Esophagus squamous epithelium (tissue), 4 donors: ENCODE measurements at regions not wholly inside any gene's neighbourhood (a gene's known extent, or its start where the extent isn't known, plus 50 kb on each side); places are given as distances from the start of the nearest gene placed in this dataset.

Experiments
- POLR2A ChIP-seq, 4 donors: fragments of 450-650 bp; IDR thresholded peaks; one replicate each; pipeline ENCODE4 v1.6.1; 2017; ENCODE audit warnings: antibody characterized with exemption in 4 of 4, mild to moderate bottlenecking in 4 of 4, moderate library complexity in 3 of 4
- TF ChIP-seq, protein P1 (sequence below), 6 experiments: fragments of 450-650 bp in 4 of 6; fragments of 200-600 bp in 2 of 6; sonication (generic) in 2 of 6; IDR thresholded peaks; one replicate each; pipeline ENCODE4 v1.5.1; 2016 to 2019; ENCODE audit warnings: antibody characterized with exemption in 6 of 6, mild to moderate bottlenecking in 4 of 6, moderate library complexity in 4 of 6

DNA sequence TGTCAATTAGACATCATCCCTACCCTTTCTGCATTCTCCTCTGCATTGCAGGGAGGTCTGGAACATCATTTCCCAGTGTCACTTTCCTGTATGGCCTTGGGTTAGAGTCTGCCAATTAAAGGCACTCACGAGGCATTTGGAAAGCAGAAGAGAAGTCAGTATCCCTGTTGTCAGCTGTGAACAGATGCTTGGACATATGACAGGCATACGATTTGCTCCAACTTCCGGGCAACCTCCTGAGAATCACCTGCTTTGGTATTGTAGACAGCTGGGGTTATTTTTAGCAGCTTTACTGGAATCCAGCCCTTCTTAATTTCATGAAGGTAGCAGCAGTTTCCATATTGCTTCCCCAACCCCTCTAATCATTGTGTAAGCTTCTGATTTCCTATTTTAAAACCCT is 88.7 kb upstream of the DHRS4 start:
- no peak for TF ChIP-seq POLR2A (IDR thresholded peaks at IDR 0.05)
- TF ChIP-seq, protein P1, sequence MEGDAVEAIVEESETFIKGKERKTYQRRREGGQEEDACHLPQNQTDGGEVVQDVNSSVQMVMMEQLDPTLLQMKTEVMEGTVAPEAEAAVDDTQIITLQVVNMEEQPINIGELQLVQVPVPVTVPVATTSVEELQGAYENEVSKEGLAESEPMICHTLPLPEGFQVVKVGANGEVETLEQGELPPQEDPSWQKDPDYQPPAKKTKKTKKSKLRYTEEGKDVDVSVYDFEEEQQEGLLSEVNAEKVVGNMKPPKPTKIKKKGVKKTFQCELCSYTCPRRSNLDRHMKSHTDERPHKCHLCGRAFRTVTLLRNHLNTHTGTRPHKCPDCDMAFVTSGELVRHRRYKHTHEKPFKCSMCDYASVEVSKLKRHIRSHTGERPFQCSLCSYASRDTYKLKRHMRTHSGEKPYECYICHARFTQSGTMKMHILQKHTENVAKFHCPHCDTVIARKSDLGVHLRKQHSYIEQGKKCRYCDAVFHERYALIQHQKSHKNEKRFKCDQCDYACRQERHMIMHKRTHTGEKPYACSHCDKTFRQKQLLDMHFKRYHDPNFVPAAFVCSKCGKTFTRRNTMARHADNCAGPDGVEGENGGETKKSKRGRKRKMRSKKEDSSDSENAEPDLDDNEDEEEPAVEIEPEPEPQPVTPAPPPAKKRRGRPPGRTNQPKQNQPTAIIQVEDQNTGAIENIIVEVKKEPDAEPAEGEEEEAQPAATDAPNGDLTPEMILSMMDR (IDR thresholded peaks at IDR 0.05): no peak
